Stimulated activated CD4-positive, alpha-beta T cell treated with anti-CD3 and anti-CD28 coated beads, TNF-alpha, amount 100 ng/mL, for 48 hours (primary cell): ENCODE measurements at regions not wholly inside any gene's neighbourhood (a gene's known extent, or its start where the extent isn't known, plus 50 kb on each side); places are given as distances from the start of the nearest gene placed in this dataset.

ENCODE experiments used
- DNase-seq, 3 donors: peaks; one replicate each; pipeline ENCODE4 v3.0.0-alpha.2; 2020; ENCODE audit warnings: low read depth in 3 of 3

- DNase-seq: no peak
Measured at GRCh38 chr12:45549337-45549902, 180.1 kb upstream of the ARID2 start.

DNA sequence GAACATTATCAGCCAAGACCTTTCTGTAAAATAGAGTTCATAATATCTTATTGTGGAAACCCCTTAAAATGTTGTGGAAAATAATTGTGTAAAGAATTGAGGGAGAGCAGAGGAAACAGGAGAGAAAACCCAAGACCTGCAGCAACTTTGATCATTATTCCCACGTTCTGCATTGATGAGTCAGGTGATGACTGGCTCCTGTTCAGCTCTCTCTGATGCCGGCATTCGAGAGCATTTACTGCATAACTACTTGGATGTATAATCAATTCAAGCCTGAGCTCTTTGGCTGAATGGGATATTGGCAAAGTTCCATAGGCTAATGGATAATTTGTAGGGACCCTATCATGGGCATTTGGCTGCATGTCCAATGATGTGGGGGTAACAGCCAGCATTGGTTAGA lies 176.3 kb upstream of the ARID2 start:
- DNase-seq: no peak

DNA sequence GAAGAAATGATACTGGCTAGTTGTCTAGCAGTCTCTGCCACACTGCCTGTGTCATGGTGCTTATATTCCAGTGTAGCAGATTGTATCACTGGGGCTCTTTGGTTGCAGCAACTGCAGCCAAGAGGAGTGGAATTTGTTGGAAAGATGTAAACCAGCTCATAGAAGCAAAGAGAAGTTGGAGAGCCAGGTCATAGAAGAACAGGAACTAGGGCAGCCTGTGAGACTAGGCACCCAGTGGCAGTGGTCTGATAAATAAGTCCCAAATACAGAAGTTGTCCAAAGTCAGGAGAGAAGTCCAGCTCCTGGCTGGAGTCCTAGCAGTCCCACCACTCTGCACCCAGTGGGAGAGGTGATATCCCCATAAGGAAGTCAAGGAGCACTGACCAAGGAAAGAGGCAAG lies 172.5 kb upstream of the ARID2 start:
- no peak for DNase-seq

GRCh38 chr12:45558353-45558752 lies 171.2 kb upstream of the ARID2 start:
- DNase-seq: no peak

- no peak for DNase-seq
Measured at GRCh38 chr12:45559537-45559936, 170.0 kb upstream of the ARID2 start.

- DNase-seq: no peak
Measured at GRCh38 chr12:45560689-45561088, 168.8 kb upstream of the ARID2 start.

GRCh38 chr12:45561488-45561887 lies 168.0 kb upstream of the ARID2 start:
- DNase-seq: no peak

DNA sequence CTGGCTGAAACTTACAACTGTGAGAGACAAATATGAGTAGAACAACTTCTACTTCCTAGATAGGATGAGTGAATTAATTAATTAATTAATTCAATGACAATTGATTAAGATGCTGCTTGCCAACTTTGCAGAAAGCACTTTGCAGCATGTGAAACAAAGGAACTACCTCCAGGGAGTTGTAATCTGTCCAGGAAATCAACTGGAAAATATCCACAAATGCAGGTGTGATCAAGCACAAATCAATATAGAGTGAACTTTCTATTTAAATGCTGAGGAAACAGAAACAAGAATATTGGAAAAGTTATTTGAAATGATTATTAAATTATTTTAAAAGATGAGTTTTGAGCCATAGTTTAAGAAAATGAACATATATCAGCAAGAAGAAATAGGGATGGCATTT lies 163.9 kb upstream of the ARID2 start:
- no peak for DNase-seq

GRCh38 chr12:45566257-45566656 lies 163.2 kb upstream of the ARID2 start:
- DNase-seq: no peak

DNA sequence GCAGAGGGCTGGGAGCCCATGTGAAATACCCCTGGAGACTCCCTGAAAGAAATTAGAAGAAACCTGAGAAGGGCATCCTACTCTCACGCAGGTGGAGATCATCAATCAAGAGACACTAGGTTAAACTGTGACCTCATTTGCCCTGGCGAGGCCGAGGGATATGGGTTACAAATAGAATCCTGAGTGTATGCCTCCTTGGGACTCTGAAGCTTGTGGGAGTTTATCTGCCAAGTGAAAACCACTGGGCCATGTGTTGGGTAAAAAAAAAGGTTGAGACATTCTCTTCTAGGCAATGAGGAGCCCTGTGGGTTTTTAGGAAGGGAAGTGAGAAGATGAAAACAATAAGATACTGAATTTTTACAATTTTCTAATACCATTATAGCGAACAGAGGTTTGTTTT lies 160.7 kb upstream of the ARID2 start:
- DNase-seq: no peak

DNA sequence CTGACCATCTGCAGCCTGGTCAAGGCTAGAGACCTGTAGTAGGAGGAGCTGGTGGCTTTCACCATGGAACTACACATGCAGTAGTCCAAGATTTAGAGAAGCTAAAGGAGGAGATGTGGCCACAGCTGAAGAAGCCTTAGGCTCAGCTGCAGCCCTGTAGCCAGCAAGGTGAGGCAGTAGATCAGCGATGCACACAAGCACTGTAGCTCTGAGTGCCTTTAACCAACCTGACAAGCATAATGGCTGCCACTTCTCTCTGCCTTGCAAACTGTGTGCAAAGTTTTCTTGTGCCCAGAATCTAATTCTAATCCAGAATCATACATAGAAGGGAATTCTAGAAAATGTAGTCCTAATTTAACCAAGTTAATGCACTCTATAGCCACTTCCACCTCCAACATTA lies 159.0 kb upstream of the ARID2 start:
- DNase-seq: no peak

DNA sequence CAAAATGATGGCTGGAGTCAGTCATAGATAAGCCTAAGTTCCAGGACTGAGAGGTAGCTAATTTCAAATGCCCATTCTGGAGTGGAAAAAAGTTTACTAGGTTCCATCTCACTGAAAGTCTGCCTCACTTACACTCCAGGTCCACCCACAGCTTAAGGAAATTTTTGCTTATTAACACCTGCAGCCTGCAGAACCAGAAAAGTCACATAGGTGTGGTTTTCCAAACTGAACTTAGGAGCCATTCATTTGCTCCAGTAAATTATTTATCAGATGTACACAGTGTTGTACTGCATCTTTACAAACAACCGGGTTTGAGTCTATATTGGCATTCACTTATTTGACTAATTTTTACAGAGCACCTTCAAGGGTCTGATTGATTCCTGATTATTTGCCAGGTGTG lies 157.4 kb upstream of the ARID2 start:
- no peak for DNase-seq

DNA sequence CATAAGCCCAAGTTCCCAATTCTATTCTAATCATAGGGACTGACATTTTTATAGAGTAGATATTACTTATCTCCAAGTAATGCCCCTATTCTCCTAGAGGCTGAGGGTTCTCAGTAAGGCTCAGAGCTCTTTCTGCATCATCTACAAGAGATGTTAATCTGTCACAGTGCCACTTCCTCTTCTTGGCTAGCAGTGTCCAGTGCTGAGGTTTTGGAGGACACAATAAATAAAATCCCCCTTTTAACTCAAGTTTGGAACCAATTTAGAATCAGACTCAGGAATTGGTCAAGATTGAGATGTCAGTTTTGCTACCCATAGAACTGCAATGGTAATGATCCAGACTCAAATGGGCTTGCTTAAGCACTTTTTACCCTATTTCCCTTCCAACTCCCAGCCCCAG lies 154.1 kb upstream of the ARID2 start:
- DNase-seq: no peak

DNA sequence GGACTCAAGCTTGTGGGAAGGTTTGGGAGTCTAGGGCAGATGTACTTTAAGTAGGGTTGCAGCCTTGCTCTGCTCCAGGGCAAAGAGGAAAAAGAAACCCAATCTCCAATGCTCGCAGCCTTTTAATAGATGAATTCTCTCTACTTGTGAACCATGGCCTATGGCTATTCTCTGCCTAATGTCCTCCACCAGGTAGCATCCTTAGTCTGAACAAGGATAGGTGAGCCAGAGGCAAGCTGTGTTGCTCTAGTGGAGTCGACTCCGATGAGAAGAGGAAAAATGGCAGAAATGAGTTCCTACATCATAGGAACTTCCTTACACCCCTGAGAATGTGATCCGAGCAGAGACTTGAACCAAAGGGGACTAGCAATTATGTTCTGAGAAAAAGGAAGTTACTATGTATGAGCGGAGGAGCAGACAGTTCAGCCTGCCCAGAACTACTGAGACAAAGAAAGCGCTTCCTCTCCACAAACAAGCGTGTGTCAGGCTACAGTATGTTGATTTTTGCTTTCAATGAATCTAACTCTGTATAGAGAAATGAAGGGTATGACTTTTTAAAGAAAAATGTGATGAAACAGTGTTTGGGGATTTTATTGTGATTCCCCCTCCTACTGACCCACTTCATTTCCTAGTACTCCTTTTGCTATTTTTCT lies 153.6 kb upstream of the ARID2 start:
- no peak for DNase-seq

DNA sequence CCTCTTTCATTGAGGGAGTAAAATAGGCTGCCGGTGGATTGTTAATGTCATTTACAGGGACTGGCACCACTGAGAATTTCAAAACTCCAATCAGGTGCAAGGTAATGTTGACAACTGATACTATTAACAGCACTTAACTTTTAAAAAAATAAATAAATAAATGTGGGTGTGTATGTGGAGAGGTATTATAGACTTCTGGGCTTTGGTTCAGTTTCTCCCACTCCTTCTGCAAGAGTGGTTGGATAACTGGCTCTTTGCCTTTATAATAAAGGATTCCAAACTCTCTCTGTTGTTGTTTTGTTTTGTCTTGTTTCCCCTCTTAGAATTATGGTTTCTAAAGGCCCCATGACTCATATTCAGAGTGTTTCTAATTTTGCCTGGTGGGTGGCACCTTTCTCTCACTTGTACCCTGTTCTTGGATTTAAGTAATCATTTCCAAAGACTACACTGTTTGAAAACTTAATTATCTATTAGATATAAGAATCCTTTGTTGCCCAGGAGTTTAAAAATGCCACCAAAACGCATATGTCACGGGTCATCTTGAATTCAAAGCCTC lies 151.6 kb upstream of the ARID2 start:
- DNase-seq: no peak

DNA sequence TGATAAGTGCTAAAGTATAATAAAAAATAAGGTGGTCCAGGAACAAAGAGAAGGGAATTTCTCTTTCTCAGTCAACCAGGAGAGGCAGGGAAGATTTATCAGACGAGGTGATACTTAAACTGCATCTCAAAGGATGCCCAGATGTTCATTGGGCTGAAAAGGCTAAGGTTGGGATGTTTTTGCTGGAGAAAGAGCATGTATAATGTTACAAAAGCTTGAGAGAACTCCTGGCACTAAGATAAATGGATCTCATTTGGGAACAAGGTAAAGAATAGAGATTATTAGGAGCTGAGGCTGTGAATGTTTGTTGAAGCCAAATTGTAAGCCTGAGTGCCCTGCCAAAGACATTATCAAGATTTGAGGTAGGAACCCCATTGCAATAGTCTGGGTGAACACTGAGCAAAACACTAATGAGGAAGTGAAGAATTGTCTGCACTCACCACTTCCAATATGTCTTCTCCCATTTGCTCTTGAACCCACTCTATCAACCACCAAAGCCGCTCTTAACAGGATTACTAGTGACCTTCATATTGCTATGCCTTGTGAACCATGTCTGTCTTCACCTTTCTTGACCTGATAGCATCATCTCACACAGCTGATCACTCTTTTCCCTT lies 149.0 kb upstream of the ARID2 start:
- DNase-seq: no peak

GRCh38 chr12:45581112-45581511 lies 148.4 kb upstream of the ARID2 start:
- DNase-seq: no peak

GRCh38 chr12:45582536-45582935 lies 147.0 kb upstream of the ARID2 start:
- no peak for DNase-seq

DNA sequence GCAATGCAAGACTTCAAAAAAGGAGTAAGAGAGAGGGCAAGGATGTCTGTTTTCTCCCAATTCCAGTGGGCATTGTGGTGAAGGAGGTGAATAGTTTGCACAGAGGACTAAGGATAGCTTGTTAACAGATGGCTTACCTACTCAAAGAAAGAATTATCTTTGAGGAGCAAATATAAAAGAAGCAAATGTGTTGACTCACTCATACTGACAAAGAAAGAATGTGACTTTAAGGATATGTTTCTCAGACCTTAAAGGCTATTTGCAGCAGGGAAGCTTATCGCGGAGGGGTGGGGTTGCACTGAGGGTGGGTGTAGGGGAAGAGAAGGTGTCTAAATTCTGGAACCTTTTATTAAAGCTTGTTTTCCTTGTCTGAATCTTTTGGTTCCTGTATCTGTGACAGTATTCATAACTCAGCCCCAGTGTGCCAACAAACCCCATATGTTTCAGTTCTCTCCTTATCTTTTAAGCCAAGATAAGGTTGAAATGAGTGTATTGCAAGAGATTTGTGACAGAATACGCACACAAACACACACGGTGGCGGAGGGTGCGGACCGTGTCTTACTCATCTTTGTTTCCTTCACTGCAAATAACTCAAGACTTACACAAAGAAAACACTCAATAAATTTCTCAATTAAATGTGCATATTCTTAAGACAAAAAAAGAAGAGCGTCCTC lies 146.4 kb upstream of the ARID2 start:
- DNase-seq: no peak

GRCh38 chr12:45584336-45584735 lies 145.2 kb upstream of the ARID2 start:
- DNase-seq: no peak

DNA sequence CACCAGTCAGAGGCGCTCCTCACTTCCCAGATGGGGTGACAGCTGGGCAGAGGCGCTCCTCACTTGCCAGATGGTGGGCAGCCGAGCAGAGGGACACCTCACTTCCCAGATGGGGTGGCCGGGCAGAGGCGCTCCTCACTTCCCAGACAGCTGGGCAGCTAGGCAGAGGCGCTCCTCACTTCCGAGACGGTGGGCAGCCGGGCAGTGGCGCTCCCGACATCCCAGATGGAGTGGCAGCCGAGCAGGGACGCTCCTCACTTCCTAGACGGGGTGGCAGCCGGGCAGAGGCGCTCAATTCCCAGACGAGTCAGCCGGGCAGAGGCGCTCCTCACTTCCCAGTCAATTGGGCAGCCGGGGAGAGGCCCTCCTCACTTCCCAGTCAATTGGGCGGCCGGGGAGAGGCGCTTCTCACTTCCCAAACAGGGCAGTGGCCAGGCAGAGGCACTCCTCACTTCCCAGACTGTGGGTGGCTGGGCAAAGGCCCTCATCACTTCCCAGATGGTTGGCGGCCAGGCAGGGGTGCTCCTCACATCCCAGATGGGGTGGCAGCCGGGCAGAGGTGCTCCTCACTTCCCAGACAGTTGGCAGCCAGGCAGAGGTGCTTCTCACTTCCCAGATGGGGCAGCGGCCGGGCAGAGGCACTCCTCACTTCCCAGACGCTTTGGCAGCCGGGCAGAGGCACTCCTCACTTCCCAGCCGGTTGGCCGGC lies 143.8 kb upstream of the ARID2 start:
- DNase-seq: no peak

DNA sequence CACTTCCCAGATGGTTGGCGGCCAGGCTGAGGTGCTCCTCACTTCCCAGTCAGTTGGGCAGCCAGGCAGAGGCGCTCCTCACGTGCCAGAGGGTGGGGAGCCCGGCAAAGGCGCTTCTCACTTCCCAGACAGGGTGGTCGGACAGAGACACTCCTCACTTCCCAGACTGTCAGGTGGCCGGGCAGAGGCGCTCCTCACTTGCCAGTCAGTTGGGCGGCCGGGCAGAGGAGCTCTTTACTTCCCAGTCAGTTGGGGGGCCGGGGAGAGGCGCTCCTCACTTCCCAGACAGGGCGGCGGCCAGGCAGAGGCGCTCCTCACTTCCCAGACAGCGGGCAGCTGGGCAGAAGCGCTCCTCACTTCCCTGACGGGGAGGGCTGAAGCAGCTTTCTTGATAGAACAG lies 143.0 kb upstream of the ARID2 start:
- no peak for DNase-seq
